DMS53 treated with DMSO at 0.1 percent for 48 hours (cell line): ENCODE measurements at regions not wholly inside any gene's neighbourhood (a gene's known extent, or its start where the extent isn't known, plus 50 kb on each side); places are given as distances from the start of the nearest gene placed in this dataset.
"Not testable (repeated sequence)": the region's sequence is repeated elsewhere in the genome, so short reads cannot be mapped to it uniquely, and the experiment has no call there.

Source experiments
- DNase-seq: peaks from one replicate; lab custom pipeline; 2025; ENCODE audit not compliant: unreplicated experiment; lab: John Stamatoyannopoulos, UW

GRCh38 chr3:118802325-118803095 is 232.1 kb downstream of the IGSF11 start:
- no peak for DNase-seq

DNA sequence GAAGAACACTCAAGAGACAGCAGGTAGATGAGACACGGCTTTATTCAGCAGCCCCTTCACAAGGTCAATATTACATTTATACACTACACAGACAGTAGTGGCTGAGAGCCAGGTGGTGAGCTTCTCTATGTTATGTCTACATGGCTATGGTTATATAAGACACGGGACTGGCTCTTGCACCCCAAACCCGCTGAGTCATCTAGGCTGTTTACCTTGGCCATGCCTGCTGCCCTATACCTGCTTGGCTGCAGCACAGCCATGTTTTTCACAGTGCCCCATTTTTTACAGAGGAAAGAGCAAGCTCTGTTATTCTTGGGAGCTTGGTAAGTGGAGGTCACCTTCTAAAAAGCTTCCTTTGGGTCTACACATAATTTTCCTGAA is 231.6 kb downstream of the IGSF11 start:
- DNase-seq, result peak; percentile 25

DNA sequence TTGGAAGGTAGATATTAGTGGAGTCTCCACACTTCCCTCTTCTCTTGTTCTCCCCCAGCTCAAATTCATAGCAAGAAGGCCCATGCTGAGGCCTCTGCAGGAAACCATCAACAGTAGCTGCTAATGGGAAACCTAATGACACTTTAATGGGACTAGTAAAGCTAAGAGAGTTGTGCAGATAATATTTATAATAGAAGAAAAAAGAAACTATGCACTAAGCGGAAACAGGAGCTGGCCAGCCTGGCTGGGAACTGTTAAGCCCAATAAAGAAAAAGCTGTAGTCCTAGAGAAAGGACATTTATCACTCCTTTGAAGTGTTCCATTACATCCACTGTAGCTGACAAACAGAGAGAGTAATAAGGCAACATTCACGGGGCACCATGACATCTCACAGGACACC is 229.6 kb downstream of the IGSF11 start:
- DNase-seq, result no peak

- no peak for DNase-seq
Measured at GRCh38 chr3:118806423-118806822, 228.2 kb downstream of the IGSF11 start.

DNA sequence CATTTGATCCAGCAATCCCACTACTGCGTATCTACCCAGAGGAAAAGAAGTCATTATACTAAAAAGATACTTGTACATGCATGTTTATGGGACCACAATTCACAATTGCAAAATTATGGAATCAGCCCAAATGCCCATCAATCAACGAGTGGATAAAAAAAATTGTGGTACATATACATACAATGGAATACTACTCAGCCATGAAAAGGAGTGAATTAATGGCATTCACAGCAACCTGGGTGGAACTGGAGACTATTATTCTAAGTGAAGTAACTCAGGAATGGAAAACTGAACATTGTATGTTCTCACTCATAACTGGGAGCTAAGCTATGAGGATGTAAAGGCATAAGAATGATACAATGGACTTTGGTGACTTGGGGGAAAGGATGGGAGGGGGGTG is 227.3 kb downstream of the IGSF11 start:
- DNase-seq, result not testable (repeated sequence)

GRCh38 chr3:118808723-118809122 is 225.9 kb downstream of the IGSF11 start:
- no peak for DNase-seq

DNA sequence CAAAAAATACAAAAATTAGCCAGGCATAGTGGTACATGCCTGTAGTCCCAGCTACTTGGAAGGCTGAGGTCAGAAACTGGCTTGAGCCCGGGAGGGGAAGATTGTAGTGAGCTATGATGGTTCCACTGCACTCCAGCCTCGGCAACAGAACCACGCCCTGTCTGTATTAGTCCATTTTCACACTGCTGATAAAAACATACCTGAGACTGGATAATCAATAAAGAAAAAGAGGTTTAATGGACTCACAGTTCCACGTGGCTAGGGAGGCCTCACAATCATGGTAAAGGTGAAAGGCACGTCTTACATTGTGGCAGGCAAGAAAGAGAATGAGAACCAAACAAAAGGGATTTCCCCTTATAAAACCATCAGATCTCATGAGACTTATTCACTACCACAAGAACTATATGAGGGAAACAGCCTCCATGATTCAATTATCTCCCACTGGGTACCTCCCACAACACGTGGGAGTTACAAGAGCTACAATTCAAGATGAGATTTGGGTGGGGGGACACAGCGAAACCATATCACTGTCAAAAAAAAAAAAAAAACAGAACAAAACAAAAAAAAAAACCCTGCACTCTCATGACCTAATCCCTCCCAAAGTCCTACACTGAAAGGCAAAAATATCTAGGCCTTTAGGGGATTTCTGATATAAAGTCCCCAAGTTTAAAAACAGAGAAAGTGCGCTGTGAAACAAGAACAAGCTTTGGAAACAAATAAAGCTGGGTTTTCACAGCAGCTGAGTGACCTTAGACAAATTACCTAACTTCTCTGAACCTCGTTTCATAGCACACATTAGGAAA is 224.7 kb downstream of the IGSF11 start:
- no peak for DNase-seq

GRCh38 chr3:118810499-118811035 is 224.1 kb downstream of the IGSF11 start:
- DNase-seq, result no peak

- no peak for DNase-seq
Measured at GRCh38 chr3:118811236-118811732, 223.4 kb downstream of the IGSF11 start.

GRCh38 chr3:118813472-118813871 is 221.2 kb downstream of the IGSF11 start:
- no peak for DNase-seq

- DNase-seq, result peak; percentile 66
Measured at GRCh38 chr3:118817748-118818165, 216.9 kb downstream of the IGSF11 start.

DNA sequence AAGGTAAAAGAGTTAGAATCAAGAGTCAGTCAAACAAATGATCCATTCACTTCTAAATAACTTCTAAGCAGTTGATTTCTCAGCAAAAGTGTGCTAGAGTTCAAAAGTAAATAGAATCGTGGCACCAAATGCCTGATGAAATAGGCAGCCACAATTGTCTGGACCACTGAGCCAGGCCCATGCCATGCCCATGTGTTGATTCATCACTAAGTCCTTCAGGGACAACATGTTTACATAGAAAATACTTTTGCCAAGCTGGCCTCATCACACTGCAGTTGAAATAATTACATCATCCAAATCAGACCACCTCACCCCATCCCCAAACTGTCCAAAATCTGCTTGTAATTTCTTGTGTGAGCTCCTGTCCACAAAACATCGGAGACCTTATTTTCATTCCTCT is 216.3 kb downstream of the IGSF11 start:
- DNase-seq, result no peak

- DNase-seq, result no peak
Measured at GRCh38 chr3:118823626-118824025, 211.0 kb downstream of the IGSF11 start.

- no peak for DNase-seq
Measured at GRCh38 chr3:118827446-118827845, 207.2 kb downstream of the IGSF11 start.

DNA sequence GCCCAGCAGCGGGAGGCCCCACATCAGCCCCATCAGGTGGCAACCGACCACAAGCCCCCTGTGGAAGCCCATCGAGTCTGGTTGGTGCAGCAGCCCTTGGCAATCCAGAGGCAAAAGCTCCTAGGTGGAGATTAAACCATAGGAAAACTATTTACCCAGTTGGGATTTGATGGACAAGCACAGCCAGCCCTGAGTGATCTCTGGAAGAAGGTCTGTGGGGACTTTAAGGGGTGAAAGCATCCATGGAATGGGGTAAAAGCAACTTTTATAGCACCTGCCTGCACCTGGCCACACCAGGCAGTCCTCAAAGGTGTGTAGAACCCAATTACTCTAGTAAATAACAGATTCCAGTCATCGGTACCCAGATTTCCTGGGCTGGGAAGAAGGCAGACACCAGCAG is 206.3 kb downstream of the IGSF11 start:
- no peak for DNase-seq

DNA sequence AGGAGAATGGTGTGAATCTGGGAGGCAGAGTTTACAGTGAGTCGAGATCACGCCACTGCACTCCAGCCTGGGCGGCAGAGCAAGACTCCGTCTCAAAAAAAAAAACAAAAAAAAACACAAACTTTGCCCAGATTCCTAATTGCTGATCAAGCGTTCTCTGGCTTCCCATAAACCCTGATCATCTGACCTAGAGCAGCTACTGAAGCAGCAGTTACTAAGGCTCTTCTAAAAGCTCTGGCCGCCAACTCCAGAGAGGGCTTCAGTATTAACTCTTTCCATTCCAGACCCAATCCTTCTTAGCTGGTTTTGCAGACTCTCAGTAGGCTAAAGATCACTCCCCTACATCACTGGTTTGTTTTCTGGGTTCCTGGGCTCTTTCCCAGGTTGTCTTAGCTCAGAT is 201.6 kb downstream of the IGSF11 start:
- no peak for DNase-seq

GRCh38 chr3:118838871-118839270 is 195.8 kb downstream of the IGSF11 start:
- DNase-seq, result no peak

- no peak for DNase-seq
Measured at GRCh38 chr3:118842147-118842863, 192.3 kb downstream of the IGSF11 start.

DNA sequence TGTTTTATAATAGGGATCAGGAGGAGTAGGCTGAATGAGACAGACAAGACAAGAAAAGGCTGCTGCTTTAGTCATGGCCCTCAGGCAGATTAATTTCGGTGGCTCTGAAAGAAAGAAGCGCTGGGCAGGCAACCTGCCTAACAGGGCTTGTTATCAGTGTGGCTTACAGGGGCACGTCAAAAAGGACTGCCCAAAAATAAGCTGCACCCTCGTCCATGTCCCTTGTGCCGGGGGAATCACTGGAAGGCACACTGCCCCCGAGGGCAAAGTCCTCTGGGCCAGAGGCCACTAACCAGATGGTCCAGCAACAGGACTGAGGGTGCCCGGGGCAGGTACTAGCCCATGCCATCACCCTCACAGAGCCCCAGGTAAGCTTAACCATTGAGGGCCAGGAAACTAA is 188.5 kb downstream of the IGSF11 start:
- DNase-seq, result no peak
